WERI-Rb-1 (cell line): ENCODE measurements at regions not wholly inside any gene's neighbourhood (a gene's known extent, or its start where the extent isn't known, plus 50 kb on each side); places are given as distances from the start of the nearest gene placed in this dataset.

Experiments
- DNase-seq: peaks from one replicate; pipeline ENCODE4 v3.0.0-alpha.2; 2020
- H3K27ac ChIP-seq: fragments of 250-450 bp; sonication (Bioruptor Pico); 2 replicates; pipeline ENCODE4 v1.5.1; 2020; ENCODE audit warnings: mild to moderate bottlenecking, moderate library complexity
- H3K27me3 ChIP-seq: fragments of 250-450 bp; sonication (Bioruptor Pico); 2 replicates; pipeline ENCODE4 v1.5.1; 2021; ENCODE audit warnings: mild to moderate bottlenecking, low read depth, moderate library complexity; ENCODE audit not compliant: insufficient read depth, severe bottlenecking
- H3K36me3 ChIP-seq: fragments of 250-450 bp; sonication (Bioruptor Pico); 2 replicates; pipeline ENCODE4 v1.5.1; 2020; ENCODE audit warnings: mild to moderate bottlenecking, moderate library complexity
- H3K4me3 ChIP-seq: 2 replicates; pipeline ENCODE4 v1.5.1; 2011; ENCODE audit warnings: low read depth, mild to moderate bottlenecking, control low read depth, low read length
- H3K9me3 ChIP-seq: fragments of 250-450 bp; sonication (Bioruptor Pico); 2 replicates; pipeline ENCODE4 v1.5.1; 2021; ENCODE audit warnings: mild to moderate bottlenecking, moderate library complexity; ENCODE audit not compliant: severe bottlenecking
- CTCF ChIP-seq: IDR thresholded peaks from 2 replicates; pipeline ENCODE4 v1.5.1; 2011; ENCODE audit warnings: low read depth, mild to moderate bottlenecking, control low read depth, inconsistent platforms, low read length

GRCh38 chr4:41318839-41319530 is 62.3 kb downstream of the UCHL1 start:
- no peak overlapping the region for H3K4me3 ChIP-seq
- no peaks in the 10 kb centered on the region for H3K27me3 ChIP-seq
- no peaks in the 10 kb centered on the region for H3K36me3 ChIP-seq
- H3K9me3 ChIP-seq: peaks cover 2% of the 10 kb centered on the region
- TF ChIP-seq CTCF: no peak
- no peak overlapping the region for H3K27ac ChIP-seq
- DNase-seq: no peak

GRCh38 chr4:41319553-41319952 is 62.8 kb downstream of the UCHL1 start:
- no peaks in the 10 kb centered on the region for H3K36me3 ChIP-seq
- no peak for DNase-seq
- TF ChIP-seq CTCF: no peak
- H3K27ac ChIP-seq: no peak overlapping the region
- H3K4me3 ChIP-seq: no peak overlapping the region
- H3K9me3 ChIP-seq: peaks cover 2% of the 10 kb centered on the region
- H3K27me3 ChIP-seq: no peaks in the 10 kb centered on the region

- Histone ChIP-seq H3K36me3 (no peaks in the 10 kb centered on the region), H3K9me3 (peaks cover 2% of the 10 kb centered on the region), H3K4me3 (no peak overlapping the region), H3K27me3 (no peaks in the 10 kb centered on the region), H3K27ac (no peak overlapping the region)
- no peak for TF ChIP-seq CTCF
- no peak for DNase-seq
These were observed 63.5 kb downstream of the UCHL1 start for GRCh38 chr4:41320278-41320677.

GRCh38 chr4:41320786-41321185 is 64.1 kb downstream of the UCHL1 start:
- Histone ChIP-seq H3K9me3 (peaks cover 2% of the 10 kb centered on the region), H3K27me3 (no peaks in the 10 kb centered on the region), H3K36me3 (no peaks in the 10 kb centered on the region), H3K27ac (no peak overlapping the region), H3K4me3 (no peak overlapping the region)
- no peak for DNase-seq
- no peak for TF ChIP-seq CTCF

GRCh38 chr4:41321216-41321945 is 64.7 kb downstream of the UCHL1 start:
- Histone ChIP-seq H3K27ac (no peak overlapping the region), H3K4me3 (no peak overlapping the region), H3K9me3 (peaks cover 2% of the 10 kb centered on the region), H3K36me3 (no peaks in the 10 kb centered on the region), H3K27me3 (no peaks in the 10 kb centered on the region)
- DNase-seq: no peak
- TF ChIP-seq CTCF: no peak
